ENCODE measurements at regions not wholly inside any gene's neighbourhood (a gene's known extent, or its start where the extent isn't known, plus 50 kb on each side); places are given as distances from the start of the nearest gene placed in this dataset.

GRCh38 chr9:82805027-82805426 lies 257.9 kb downstream of the RASEF start:
- no peak for TF ChIP-seq SUZ12 (IDR thresholded peaks at IDR 0.05; ENCODE audit: extremely low read depth, insufficient read depth, insufficient read length)
- TF ChIP-seq YY1 (IDR thresholded peaks at IDR 0.05; ENCODE audit: insufficient read depth, insufficient read length): no peak
- TF ChIP-seq ZNF274 (IDR thresholded peaks at IDR 0.05; ENCODE audit: low read depth, low read length): no peak
